GM10266 (cell line): ENCODE measurements at regions not wholly inside any gene's neighbourhood (a gene's known extent, or its start where the extent isn't known, plus 50 kb on each side); places are given as distances from the start of the nearest gene placed in this dataset.
"Not testable (repeated sequence)": the region's sequence is repeated elsewhere in the genome, so short reads cannot be mapped to it uniquely, and the experiment has no call there.

Experiments
- DNase-seq: peaks from one replicate; pipeline ENCODE4 v3.0.0; 2012; ENCODE audit errors: extremely low spot score
- TF ChIP-seq, protein P1 (sequence below): IDR thresholded peaks from 2 replicates; pipeline ENCODE4 v1.5.1; 2012; ENCODE audit warnings: mild to moderate bottlenecking, low read depth; ENCODE audit not compliant: control insufficient read depth, insufficient read depth; ENCODE audit errors: missing control alignments

- TF ChIP-seq, protein P1, sequence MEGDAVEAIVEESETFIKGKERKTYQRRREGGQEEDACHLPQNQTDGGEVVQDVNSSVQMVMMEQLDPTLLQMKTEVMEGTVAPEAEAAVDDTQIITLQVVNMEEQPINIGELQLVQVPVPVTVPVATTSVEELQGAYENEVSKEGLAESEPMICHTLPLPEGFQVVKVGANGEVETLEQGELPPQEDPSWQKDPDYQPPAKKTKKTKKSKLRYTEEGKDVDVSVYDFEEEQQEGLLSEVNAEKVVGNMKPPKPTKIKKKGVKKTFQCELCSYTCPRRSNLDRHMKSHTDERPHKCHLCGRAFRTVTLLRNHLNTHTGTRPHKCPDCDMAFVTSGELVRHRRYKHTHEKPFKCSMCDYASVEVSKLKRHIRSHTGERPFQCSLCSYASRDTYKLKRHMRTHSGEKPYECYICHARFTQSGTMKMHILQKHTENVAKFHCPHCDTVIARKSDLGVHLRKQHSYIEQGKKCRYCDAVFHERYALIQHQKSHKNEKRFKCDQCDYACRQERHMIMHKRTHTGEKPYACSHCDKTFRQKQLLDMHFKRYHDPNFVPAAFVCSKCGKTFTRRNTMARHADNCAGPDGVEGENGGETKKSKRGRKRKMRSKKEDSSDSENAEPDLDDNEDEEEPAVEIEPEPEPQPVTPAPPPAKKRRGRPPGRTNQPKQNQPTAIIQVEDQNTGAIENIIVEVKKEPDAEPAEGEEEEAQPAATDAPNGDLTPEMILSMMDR = no peak
- no peak for DNase-seq
Measured at GRCh38 chr6:140376209-140376608, 1001.8 kb upstream of the CITED2 start.

- DNase-seq = not testable (repeated sequence)
Measured at GRCh38 chr6:140373728-140374127, 999.3 kb upstream of the CITED2 start.

GRCh38 chr6:140372064-140372463 lies 997.6 kb upstream of the CITED2 start:
- no peak for DNase-seq
- TF ChIP-seq, protein P1 = no peak

DNA sequence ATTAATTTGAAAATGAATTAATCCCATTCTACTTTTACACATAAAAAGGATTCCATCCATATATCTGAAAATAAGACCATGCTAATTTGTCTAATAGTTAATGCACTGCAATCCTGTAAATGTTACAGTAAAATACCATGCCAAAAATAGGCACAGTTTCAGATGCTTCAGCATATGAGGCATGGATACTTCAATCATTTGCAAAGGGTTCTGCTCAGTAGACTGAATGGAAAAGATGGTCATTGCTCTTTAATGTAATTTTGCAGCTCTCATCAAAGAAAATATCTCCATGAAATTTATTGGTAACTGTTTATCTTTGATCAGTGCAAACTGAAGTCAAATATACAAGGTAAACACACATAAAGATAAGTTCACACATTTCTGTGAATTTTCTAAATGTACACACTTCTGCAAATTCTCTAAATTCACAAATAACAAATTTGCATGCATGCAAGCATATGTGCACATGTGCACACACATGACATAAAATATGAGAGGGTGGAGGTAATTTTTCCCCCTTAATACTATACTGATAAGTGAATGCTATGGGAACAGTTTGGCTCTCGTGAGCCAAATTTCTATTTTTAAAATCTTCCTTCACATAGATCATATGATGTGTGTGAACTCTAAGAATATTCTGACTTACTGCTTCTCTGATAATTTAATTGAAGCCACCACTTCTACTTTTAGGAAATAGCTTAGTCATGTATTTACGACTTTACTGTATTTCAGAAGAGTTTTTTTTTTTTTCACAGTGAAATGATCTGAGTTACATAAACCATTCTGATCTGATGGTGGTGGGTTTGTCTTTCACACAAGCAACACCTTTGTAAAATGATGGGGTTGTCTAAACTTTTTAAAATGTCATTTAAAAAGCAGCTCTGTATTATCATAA lies 996.8 kb upstream of the CITED2 start:
- TF ChIP-seq, protein P1 = no peak
- no peak for DNase-seq

GRCh38 chr6:140370441-140370840 lies 996.0 kb upstream of the CITED2 start:
- DNase-seq = no peak
- TF ChIP-seq, protein P1 = no peak

- DNase-seq = no peak
- TF ChIP-seq, protein P1 = no peak
Measured at GRCh38 chr6:140366991-140367390, 992.5 kb upstream of the CITED2 start.

- no peak for DNase-seq
- TF ChIP-seq, protein P1 = no peak
Measured at GRCh38 chr6:140364916-140365315, 990.5 kb upstream of the CITED2 start.
